PC-9 (cell line): ENCODE measurements at regions not wholly inside any gene's neighbourhood (a gene's known extent, or its start where the extent isn't known, plus 50 kb on each side); places are given as distances from the start of the nearest gene placed in this dataset.

Experiments used
- BruUV-seq: library from RNA; stranded (reverse); fragments of 400-500 nt; replicated peaks from 2 replicates; lab custom pipeline; 2021; lab: Mats Ljungman, UMichigan
- CTCF ChIA-PET: fragments of 300-600 bp; sonication (Branson Sonifier 250); formaldehyde crosslinking; loops from one replicate; lab custom pipeline; 2022; ENCODE audit warnings: antibody characterized with exemption; lab: Charles Lee
- POLR2A ChIA-PET: fragments of 300-600 bp; sonication (Branson Sonifier 250); formaldehyde crosslinking; loops from one replicate; lab custom pipeline; 2022; ENCODE audit warnings: antibody characterized with exemption; ENCODE audit not compliant: unreplicated experiment; lab: Charles Lee
- DNase-seq, 2 experiments: peaks; one replicate each; pipeline versions ENCODE4 v3.0.0 to v3.0.0-alpha.2; 2015 to 2022; ENCODE audit warnings: mixed read lengths in 1 of 2
- H2AFZ ChIP-seq: fragments of 200-600 bp; sonication (generic); 2 replicates; pipeline ENCODE4 v1.8.1; 2017; ENCODE audit warnings: antibody characterized with exemption
- H3F3A ChIP-seq: fragments of 200-600 bp; sonication (generic); 2 replicates; pipeline ENCODE4 v1.8.1; 2017; ENCODE audit warnings: antibody characterized with exemption, mild to moderate bottlenecking, low read depth; ENCODE audit not compliant: insufficient read depth
- H3K27ac ChIP-seq: fragments of 200-600 bp; sonication (generic); 2 replicates; pipeline ENCODE4 v1.6.1; 2016; ENCODE audit warnings: mixed run types
- H3K27me3 ChIP-seq: fragments of 200-600 bp; sonication (generic); 2 replicates; pipeline ENCODE4 v1.6.1; 2016; ENCODE audit warnings: low read depth, mixed run types; ENCODE audit not compliant: insufficient read depth
- H3K36me3 ChIP-seq: fragments of 200-600 bp; sonication (generic); 2 replicates; pipeline ENCODE4 v1.6.1; 2016; ENCODE audit warnings: low read depth, mixed run types
- H3K4me1 ChIP-seq: fragments of 200-600 bp; sonication (generic); replicated peaks from 2 replicates; pipeline ENCODE4 v1.6.1; 2016; ENCODE audit warnings: mixed run types; ENCODE audit not compliant: insufficient read depth
- H3K4me2 ChIP-seq: fragments of 200-600 bp; sonication (generic); 2 replicates; pipeline ENCODE4 v1.6.1; 2017; ENCODE audit warnings: mixed run types
- H3K4me3 ChIP-seq: fragments of 200-600 bp; sonication (generic); 2 replicates; pipeline ENCODE4 v1.6.1; 2016; ENCODE audit warnings: mixed run types
- H3K79me2 ChIP-seq: fragments of 200-600 bp; sonication (generic); 2 replicates; pipeline ENCODE4 v1.6.1; 2017; ENCODE audit warnings: low read depth, mixed run types
- H3K9me2 ChIP-seq: fragments of 200-600 bp; sonication (generic); 2 replicates; pipeline ENCODE4 v1.8.1; 2017; ENCODE audit warnings: mild to moderate bottlenecking; ENCODE audit not compliant: insufficient read depth
- H3K9me3 ChIP-seq: fragments of 200-600 bp; sonication (generic); 2 replicates; pipeline ENCODE4 v1.8.1; 2016; ENCODE audit warnings: low read depth; ENCODE audit not compliant: insufficient read depth
- H4K20me1 ChIP-seq: fragments of 200-600 bp; sonication (generic); 2 replicates; pipeline ENCODE4 v1.8.1; 2017; ENCODE audit not compliant: insufficient read depth
- CTCF ChIP-seq: fragments of 200-600 bp; sonication (generic); conservative IDR thresholded peaks from 2 replicates; pipeline ENCODE4 v1.6.1; 2017; ENCODE audit warnings: mixed run types, antibody characterized with exemption, mild to moderate bottlenecking, moderate library complexity
- EZH2 ChIP-seq: fragments of 200-600 bp; sonication (generic); IDR thresholded peaks from 2 replicates; pipeline ENCODE4 v1.8.0; 2017; ENCODE audit warnings: antibody characterized with exemption, low read depth
- intact Hi-C: fragments of 100-400 bp; cut with micrococcal nuclease; formaldehyde crosslinking; loops from one replicate; pipeline ENCODE4 v1.10.0; 2022; ENCODE audit not compliant: unreplicated experiment

- no peak overlapping the region for H3K27ac ChIP-seq
- H3F3A ChIP-seq: no peaks in the 10 kb centered on the region
- H3K4me3 ChIP-seq: no peak overlapping the region
- H3K36me3 ChIP-seq: no peaks in the 10 kb centered on the region
- no peaks in the 10 kb centered on the region for H3K9me2 ChIP-seq
- H3K9me3 ChIP-seq: no peaks in the 10 kb centered on the region
- BruUV-seq: no TSS peak
- no peak overlapping the region for H3K4me2 ChIP-seq
- TF ChIP-seq CTCF (no peak), EZH2 (no peak)
- H3K27me3 ChIP-seq: peaks cover 16% of the 10 kb centered on the region; the same call in 1 of the 2 replicates
- POLR2A ChIA-PET: no interaction called here
- intact Hi-C loops: no loop called here
- CTCF ChIA-PET: no interaction called here
- H3K4me1 ChIP-seq: no peaks in the 10 kb centered on the region
- H4K20me1 ChIP-seq: no peaks in the 10 kb centered on the region
- H3K79me2 ChIP-seq: no peaks in the 10 kb centered on the region
- DNase-seq: no peak
- no peak overlapping the region for H2AFZ ChIP-seq
Measured at GRCh38 chr16:6274351-6274750, 1058.3 kb upstream of the RBFOX1 start.

DNA sequence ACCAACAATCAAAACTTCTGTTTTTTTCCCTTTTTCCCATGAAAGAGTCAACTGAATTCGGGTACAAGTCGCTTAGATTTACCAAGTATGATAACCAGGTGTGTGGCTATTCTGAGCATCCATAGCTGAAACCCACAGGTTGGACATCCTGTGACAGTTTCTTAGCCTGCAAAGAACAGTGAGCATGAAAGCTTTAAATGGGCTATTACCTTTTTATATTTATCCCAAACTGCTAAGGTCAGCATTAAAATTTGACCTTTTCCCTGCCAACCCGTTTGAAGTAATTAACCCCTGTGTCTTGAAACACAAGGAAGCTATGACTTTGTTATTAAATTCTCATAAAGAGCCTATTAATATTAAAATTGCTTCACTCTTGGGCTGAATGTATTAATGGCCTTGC, 1065.0 kb upstream of the RBFOX1 start:
- no peak overlapping the region for H2AFZ ChIP-seq
- H3K79me2 ChIP-seq: no peaks in the 10 kb centered on the region
- no peaks in the 10 kb centered on the region for H4K20me1 ChIP-seq
- no peak overlapping the region for H3K4me2 ChIP-seq
- H3F3A ChIP-seq: no peaks in the 10 kb centered on the region
- BruUV-seq: no TSS peak
- no peaks in the 10 kb centered on the region for H3K36me3 ChIP-seq
- no peak overlapping the region for H3K27ac ChIP-seq
- H3K27me3 ChIP-seq: no peaks in the 10 kb centered on the region; the same call in 1 of the 2 replicates
- ChIA-PET POLR2A (no interaction called here), CTCF (no interaction called here)
- H3K9me3 ChIP-seq: no peaks in the 10 kb centered on the region
- intact Hi-C loops: no loop called here
- no peaks in the 10 kb centered on the region for H3K9me2 ChIP-seq
- no peak overlapping the region for H3K4me3 ChIP-seq
- TF ChIP-seq EZH2 (no peak), CTCF (no peak)
- H3K4me1 ChIP-seq: no peaks in the 10 kb centered on the region
- no peak for DNase-seq

DNA sequence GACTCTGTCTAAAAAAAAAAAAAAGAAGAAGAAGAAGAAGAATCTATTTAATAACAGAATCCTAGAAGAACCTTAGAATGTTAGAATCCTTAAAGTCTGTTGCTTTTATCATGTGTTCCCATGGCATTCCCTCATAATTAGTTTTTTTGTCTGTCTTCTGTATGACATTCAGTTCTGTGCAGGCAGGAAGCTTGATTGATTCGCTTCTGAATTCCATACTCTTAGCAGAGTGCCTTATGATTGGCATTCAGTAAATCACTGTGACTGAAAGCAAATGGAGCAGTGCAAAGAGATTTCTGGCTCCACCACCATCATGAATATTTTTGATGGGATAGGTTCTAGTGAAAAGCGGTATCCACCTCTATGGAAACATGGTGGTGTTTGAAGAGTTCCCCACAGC, 1065.9 kb upstream of the RBFOX1 start:
- Histone ChIP-seq H3K9me2 (no peaks in the 10 kb centered on the region), H3K4me2 (no peak overlapping the region), H4K20me1 (no peaks in the 10 kb centered on the region), H3F3A (no peaks in the 10 kb centered on the region), H3K27me3 (no peaks in the 10 kb centered on the region; the same call in 1 of the 2 replicates), H3K9me3 (no peaks in the 10 kb centered on the region), H3K36me3 (no peaks in the 10 kb centered on the region), H3K27ac (no peak overlapping the region), H2AFZ (no peak overlapping the region), H3K4me1 (no peaks in the 10 kb centered on the region), H3K79me2 (no peaks in the 10 kb centered on the region), H3K4me3 (no peak overlapping the region)
- ChIA-PET POLR2A (no interaction called here), CTCF (no interaction called here)
- no peak for DNase-seq
- intact Hi-C loops: no loop called here
- no TSS peak for BruUV-seq
- TF ChIP-seq CTCF (no peak), EZH2 (no peak)
